DOHH2 (cell line): ENCODE measurements at regions not wholly inside any gene's neighbourhood (a gene's known extent, or its start where the extent isn't known, plus 50 kb on each side); places are given as distances from the start of the nearest gene placed in this dataset.

Experiments used
- H3F3A ChIP-seq: fragments of 200-600 bp; sonication (generic), shearing (Covaris generic); 2 replicates; pipeline ENCODE4 v1.6.0; 2016; ENCODE audit warnings: antibody characterized with exemption, mild to moderate bottlenecking; ENCODE audit not compliant: control insufficient read depth, insufficient read depth
- H3K27ac ChIP-seq: fragments of 200-600 bp; sonication (generic); 2 replicates; pipeline ENCODE4 v1.5.1; 2014; ENCODE audit warnings: low read depth, mild to moderate bottlenecking, low read length, moderate library complexity
- H3K27me3 ChIP-seq: fragments of 200-600 bp; sonication (generic); 2 replicates; pipeline ENCODE4 v1.6.1; 2014; ENCODE audit warnings: mild to moderate bottlenecking, low read length, mixed read lengths; ENCODE audit not compliant: control insufficient read depth
- H3K36me3 ChIP-seq: fragments of 200-600 bp; sonication (generic); 2 replicates; pipeline ENCODE4 v1.6.1; 2014; ENCODE audit warnings: mild to moderate bottlenecking, low read length, moderate library complexity, mixed read lengths; ENCODE audit not compliant: control insufficient read depth
- H3K4me1 ChIP-seq: fragments of 200-600 bp; sonication (generic); 2 replicates; pipeline ENCODE4 v1.6.1; 2014; ENCODE audit warnings: mild to moderate bottlenecking, low read length, mixed read lengths; ENCODE audit not compliant: control insufficient read depth
- H3K4me2 ChIP-seq: fragments of 200-600 bp; sonication (generic); 2 replicates; pipeline ENCODE4 v1.6.0; 2014; ENCODE audit warnings: mild to moderate bottlenecking, low read length, moderate library complexity
- H3K4me3 ChIP-seq: fragments of 200-600 bp; sonication (generic); 2 replicates; pipeline ENCODE4 v1.5.1; 2014; ENCODE audit warnings: mild to moderate bottlenecking, low read length, mixed read lengths
- H3K79me2 ChIP-seq: fragments of 200-600 bp; sonication (generic); 2 replicates; pipeline ENCODE4 v1.6.1; 2014; ENCODE audit warnings: mild to moderate bottlenecking, low read length, mixed read lengths; ENCODE audit not compliant: control insufficient read depth
- H3K9me2 ChIP-seq: fragments of 200-600 bp; sonication (generic); replicated peaks from 2 replicates; pipeline ENCODE4 v1.6.1; 2014; ENCODE audit warnings: mild to moderate bottlenecking, low read length, mixed read lengths; ENCODE audit not compliant: control insufficient read depth
- H3K9me3 ChIP-seq: fragments of 200-600 bp; sonication (generic); 2 replicates; pipeline ENCODE4 v1.6.1; 2014; ENCODE audit warnings: antibody characterized with exemption, low read length, mixed read lengths; ENCODE audit not compliant: control insufficient read depth, insufficient read depth
- H4K20me1 ChIP-seq: fragments of 200-600 bp; sonication (generic); 2 replicates; pipeline ENCODE4 v1.6.0; 2014; ENCODE audit warnings: low read depth, mild to moderate bottlenecking, antibody characterized with exemption, low read length, moderate library complexity; ENCODE audit not compliant: control insufficient read depth, insufficient read depth
- EZH2phosphoT487 ChIP-seq: fragments of 200-600 bp; sonication (generic); IDR thresholded peaks from 2 replicates; pipeline ENCODE4 v1.6.1; 2017; ENCODE audit warnings: borderline replicate concordance, mild to moderate bottlenecking, antibody characterized with exemption, low read length, moderate library complexity, mixed read lengths
- TF ChIP-seq, protein P1 (sequence below): fragments of 200-600 bp; sonication (generic); IDR thresholded peaks from one replicate; pipeline ENCODE4 v1.5.1; 2014; ENCODE audit warnings: antibody characterized with exemption, mild to moderate bottlenecking, low read depth, low read length; ENCODE audit not compliant: poor library complexity, severe bottlenecking

GRCh38 chr6:151679941-151680340 is 127.5 kb upstream of the ESR1 start:
- no peaks in the 10 kb centered on the region for H3K79me2 ChIP-seq
- H3K4me2 ChIP-seq = no peak overlapping the region
- peaks cover 6% of the 10 kb centered on the region; the same call in 1 of the 2 replicates for H3K27me3 ChIP-seq
- no peaks in the 10 kb centered on the region for H3K9me2 ChIP-seq
- H3K27ac ChIP-seq = no peak overlapping the region
- no peak for TF ChIP-seq EZH2phosphoT487
- TF ChIP-seq, protein P1, sequence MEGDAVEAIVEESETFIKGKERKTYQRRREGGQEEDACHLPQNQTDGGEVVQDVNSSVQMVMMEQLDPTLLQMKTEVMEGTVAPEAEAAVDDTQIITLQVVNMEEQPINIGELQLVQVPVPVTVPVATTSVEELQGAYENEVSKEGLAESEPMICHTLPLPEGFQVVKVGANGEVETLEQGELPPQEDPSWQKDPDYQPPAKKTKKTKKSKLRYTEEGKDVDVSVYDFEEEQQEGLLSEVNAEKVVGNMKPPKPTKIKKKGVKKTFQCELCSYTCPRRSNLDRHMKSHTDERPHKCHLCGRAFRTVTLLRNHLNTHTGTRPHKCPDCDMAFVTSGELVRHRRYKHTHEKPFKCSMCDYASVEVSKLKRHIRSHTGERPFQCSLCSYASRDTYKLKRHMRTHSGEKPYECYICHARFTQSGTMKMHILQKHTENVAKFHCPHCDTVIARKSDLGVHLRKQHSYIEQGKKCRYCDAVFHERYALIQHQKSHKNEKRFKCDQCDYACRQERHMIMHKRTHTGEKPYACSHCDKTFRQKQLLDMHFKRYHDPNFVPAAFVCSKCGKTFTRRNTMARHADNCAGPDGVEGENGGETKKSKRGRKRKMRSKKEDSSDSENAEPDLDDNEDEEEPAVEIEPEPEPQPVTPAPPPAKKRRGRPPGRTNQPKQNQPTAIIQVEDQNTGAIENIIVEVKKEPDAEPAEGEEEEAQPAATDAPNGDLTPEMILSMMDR = no peak
- no peak overlapping the region for H3K4me3 ChIP-seq
- peaks cover 11% of the 10 kb centered on the region for H3K4me1 ChIP-seq
- no peaks in the 10 kb centered on the region for H3K9me3 ChIP-seq
- H3F3A ChIP-seq = no peaks in the 10 kb centered on the region
- H3K36me3 ChIP-seq = no peaks in the 10 kb centered on the region
- no peaks in the 10 kb centered on the region for H4K20me1 ChIP-seq

GRCh38 chr6:151680846-151681432 is 126.5 kb upstream of the ESR1 start:
- no peaks in the 10 kb centered on the region for H4K20me1 ChIP-seq
- H3K36me3 ChIP-seq = no peaks in the 10 kb centered on the region
- TF ChIP-seq EZH2phosphoT487 = no peak
- TF ChIP-seq, protein P1 = no peak
- no peaks in the 10 kb centered on the region for H3K9me3 ChIP-seq
- H3F3A ChIP-seq = no peaks in the 10 kb centered on the region
- H3K4me2 ChIP-seq = no peak overlapping the region
- H3K27ac ChIP-seq = no peak overlapping the region
- H3K9me2 ChIP-seq = no peaks in the 10 kb centered on the region
- no peak overlapping the region for H3K4me3 ChIP-seq
- H3K27me3 ChIP-seq = 0 out of 2 replicates have a peak, but pooled peaks cover 4% of the 10 kb centered on the region
- peaks cover 6% of the 10 kb centered on the region for H3K4me1 ChIP-seq
- H3K79me2 ChIP-seq = no peaks in the 10 kb centered on the region

- no peak for TF ChIP-seq EZH2phosphoT487
- TF ChIP-seq, protein P1 = no peak
- Histone ChIP-seq H4K20me1 (no peaks in the 10 kb centered on the region), H3K9me2 (no peaks in the 10 kb centered on the region), H3K36me3 (no peaks in the 10 kb centered on the region), H3K79me2 (no peaks in the 10 kb centered on the region), H3K27ac (no peak overlapping the region), H3F3A (no peaks in the 10 kb centered on the region), H3K27me3 (0 out of 2 replicates have a peak, but pooled peaks cover 4% of the 10 kb centered on the region), H3K4me2 (no peak overlapping the region; the same call in 1 of the 2 replicates), H3K4me1 (peaks cover 6% of the 10 kb centered on the region), H3K4me3 (no peak overlapping the region), H3K9me3 (no peaks in the 10 kb centered on the region)
These were observed 125.9 kb upstream of the ESR1 start for GRCh38 chr6:151681433-151682059.
